ENCODE measurements at regions not wholly inside any gene's neighbourhood (a gene's known extent, or its start where the extent isn't known, plus 50 kb on each side); places are given as distances from the start of the nearest gene placed in this dataset.

GRCh38 chr5:109944461-109944860 lies 254.7 kb downstream of the MAN2A1 start:
- DNase-seq (ENCODE audit: low read depth in 2 of 2, low spot score in 1 of 2) = no peak

DNA sequence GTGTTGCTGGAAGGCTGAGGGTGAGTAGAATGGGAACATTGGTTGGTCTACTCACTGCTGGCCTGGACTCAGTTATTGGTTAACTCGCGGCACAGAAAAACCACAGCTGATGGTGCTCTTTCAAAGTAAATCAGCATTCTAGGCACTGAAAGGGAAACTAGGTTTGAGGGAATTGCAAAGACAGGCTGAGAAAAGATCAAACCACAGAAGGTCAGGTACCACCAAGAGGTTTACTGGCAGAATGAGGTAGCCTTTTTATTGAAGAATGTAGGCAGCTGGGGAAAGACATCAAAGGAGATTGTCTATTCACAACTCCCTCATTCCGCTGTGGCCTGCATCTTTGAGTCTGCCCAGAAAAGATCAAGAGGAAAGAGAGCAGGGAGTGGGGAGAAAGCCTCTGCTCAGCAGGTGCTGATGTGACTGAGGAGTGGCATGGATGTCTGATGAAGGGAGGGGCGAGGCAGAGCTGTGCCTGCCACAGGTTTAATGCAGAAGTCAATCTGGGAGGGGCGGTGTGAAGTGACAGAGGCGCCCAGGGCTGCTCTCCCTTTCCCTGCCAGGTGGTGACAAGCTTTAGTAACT lies 255.5 kb downstream of the MAN2A1 start:
- no peak for DNase-seq (ENCODE audit: low read depth in 2 of 2, low spot score in 1 of 2)

DNA sequence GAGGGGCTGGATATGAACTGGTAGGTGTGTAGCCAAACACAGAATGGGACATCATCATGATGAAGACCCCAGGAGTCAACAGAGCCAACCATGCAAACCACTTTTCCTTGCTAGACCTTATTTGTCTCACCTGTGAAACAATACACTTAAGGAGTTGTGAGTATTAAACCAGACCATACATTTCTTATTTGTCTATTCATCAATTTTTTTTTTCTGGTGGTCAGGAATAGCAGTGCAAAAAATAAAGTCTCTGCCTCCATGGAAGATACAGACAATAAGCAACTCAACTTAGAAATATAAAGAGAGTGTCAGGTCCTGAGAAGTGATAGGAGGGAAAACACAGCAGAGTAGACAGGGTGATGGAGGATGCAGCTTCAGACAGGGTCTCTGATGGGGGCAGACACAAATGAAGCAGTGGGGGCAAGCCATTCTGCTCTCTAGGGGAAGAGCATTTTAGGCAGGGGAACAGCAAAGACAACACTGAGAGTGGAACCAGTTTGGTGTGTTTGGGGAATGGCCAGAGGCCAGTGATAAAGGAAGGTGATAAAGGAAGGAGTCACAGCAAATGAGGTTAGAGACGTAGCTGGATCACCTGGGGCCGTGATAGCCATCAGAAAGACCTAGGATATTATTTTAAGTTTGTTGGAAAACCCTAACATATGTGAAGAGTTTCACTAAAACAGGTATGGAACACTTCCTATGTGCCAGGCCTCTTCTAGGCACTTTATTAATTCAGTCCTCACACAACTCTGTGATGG lies 256.2 kb downstream of the MAN2A1 start:
- no peak for DNase-seq (ENCODE audit: low read depth in 2 of 2, low spot score in 1 of 2)

- DNase-seq (ENCODE audit: low read depth in 2 of 2, low spot score in 1 of 2) = no peak
Measured at GRCh38 chr5:109946610-109947009, 256.9 kb downstream of the MAN2A1 start.

GRCh38 chr5:109947667-109948066 lies 257.9 kb downstream of the MAN2A1 start:
- no peak for DNase-seq (ENCODE audit: low read depth in 2 of 2, low spot score in 1 of 2)

DNA sequence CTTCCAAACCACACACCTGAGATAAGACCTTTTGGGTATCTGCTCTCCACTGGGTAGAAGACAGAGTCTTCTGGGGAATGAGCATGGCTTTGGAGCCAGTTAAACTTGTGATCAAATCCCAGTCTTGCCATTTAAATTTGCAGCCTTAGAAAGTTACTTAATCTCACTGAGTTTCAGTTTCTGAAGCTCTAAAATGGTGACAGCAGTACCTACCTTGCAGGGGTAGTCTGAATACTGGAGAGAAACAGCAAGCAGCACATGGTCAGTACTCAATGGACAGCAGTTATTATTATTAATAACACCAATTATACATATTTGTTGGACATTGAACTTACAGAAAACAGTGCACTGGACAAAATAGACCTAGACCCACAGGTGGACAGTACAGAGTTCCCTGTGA lies 260.9 kb downstream of the MAN2A1 start:
- DNase-seq (ENCODE audit: low read depth in 2 of 2, low spot score in 1 of 2) = no peak

- no peak for DNase-seq (ENCODE audit: low read depth in 2 of 2, low spot score in 1 of 2)
Measured at GRCh38 chr5:109951348-109951747, 261.6 kb downstream of the MAN2A1 start.

GRCh38 chr5:109951758-109952157 lies 262.0 kb downstream of the MAN2A1 start:
- no peak for DNase-seq (ENCODE audit: low read depth in 2 of 2, low spot score in 1 of 2)

DNA sequence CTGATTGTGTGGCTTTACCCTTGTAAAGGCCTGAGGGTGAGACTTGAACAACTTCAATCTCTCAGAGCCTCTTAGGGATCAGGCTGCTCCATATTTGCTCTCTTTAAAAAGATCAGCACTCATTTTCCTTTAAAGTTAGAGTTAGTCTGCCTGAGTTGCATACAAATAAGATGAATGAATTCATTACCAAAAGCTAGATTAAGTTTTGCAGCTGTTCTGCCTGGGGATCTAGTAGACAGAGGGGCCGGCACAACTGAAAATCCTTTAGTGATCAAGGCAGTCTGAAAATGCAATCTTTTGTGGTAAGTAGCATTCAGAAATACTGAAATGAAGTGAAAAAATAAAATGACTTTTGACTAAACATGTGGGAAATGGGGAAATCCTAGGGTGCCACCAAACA lies 264.0 kb downstream of the MAN2A1 start:
- no peak for DNase-seq (ENCODE audit: low read depth in 2 of 2, low spot score in 1 of 2)

DNA sequence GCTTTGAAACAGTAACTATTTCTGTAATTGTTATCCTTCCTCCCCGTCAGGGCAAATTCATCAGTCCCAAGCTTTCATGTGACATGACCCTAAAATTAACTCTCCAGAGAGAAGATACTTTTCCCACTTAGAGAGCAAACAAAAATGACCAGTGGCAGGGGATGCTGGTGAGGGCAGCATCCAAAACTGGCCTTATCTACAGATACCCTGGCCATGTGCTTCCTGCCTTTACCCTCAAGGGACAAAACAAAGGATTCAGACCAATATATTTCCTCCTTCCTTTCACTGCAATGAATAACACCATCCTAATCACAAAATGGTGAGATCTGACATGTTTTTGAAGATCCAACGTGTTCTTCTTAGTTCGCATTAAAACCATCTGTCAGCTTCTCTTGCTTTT lies 267.2 kb downstream of the MAN2A1 start:
- DNase-seq (ENCODE audit: low read depth in 2 of 2, low spot score in 1 of 2) = no peak

GRCh38 chr5:109958082-109958481 lies 268.4 kb downstream of the MAN2A1 start:
- DNase-seq (ENCODE audit: low read depth in 2 of 2, low spot score in 1 of 2) = no peak

GRCh38 chr5:109959652-109960051 lies 269.9 kb downstream of the MAN2A1 start:
- no peak for DNase-seq (ENCODE audit: low read depth in 2 of 2, low spot score in 1 of 2)

- no peak for DNase-seq (ENCODE audit: low read depth in 2 of 2, low spot score in 1 of 2)
Measured at GRCh38 chr5:109961751-109962150, 272.0 kb downstream of the MAN2A1 start.

DNA sequence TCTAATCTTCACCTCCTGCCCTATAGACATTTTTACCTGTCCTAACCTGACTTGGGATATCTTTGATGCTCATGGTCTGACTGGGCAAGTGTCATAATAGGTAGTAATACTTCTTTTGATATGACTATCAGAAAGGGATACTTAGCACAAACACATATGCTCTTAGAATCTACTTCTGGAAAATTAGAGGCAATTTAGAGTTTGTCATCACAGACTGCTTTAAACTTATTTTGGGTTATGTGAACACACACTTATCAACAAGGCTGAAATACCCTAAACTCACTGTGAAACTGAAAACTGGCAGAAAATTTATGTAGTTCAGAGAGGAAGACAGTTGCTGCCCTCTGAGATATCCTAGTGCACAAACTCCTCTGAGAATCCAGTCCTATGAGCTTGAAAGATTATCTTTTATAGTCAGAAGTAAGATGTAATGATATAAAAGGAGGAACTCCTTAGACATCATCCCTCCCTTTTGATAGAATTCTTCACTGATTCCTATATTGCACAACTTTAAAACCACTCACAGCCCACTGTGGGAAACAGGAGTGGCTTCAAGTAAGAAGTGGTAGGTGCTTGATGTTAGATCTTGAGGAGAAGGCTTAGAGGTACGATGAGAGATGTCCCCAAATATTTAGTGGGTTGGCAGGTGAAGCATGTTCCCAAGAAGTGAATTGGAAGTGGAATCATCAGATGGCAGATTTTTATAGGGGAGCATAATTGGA lies 273.3 kb downstream of the MAN2A1 start:
- DNase-seq (ENCODE audit: low read depth in 2 of 2, low spot score in 1 of 2) = no peak

- DNase-seq (ENCODE audit: low read depth in 2 of 2, low spot score in 1 of 2) = no peak
Measured at GRCh38 chr5:109964136-109964535, 274.4 kb downstream of the MAN2A1 start.

DNA sequence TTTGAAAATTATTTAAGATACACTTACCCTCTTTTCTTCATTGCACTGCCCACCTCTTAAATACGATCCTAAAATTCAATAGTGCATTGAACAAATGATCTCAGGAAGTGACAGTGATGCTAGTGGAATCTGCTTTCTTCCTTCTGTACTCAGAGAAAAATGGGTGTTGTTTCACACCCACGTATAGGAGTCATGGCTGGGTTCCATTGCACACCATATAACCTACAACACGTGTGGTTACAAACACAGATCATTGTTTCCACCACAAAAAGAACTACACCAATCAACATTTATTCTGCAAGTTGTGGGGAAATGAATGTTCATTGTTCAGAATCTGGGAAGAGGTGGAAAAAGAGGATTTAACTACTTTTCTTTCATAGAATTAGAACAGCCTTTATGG lies 275.9 kb downstream of the MAN2A1 start:
- DNase-seq (ENCODE audit: low read depth in 2 of 2, low spot score in 1 of 2) = no peak

GRCh38 chr5:109971968-109972367 lies 282.2 kb downstream of the MAN2A1 start:
- no peak for DNase-seq (ENCODE audit: low read depth in 2 of 2, low spot score in 1 of 2)

- no peak for DNase-seq (ENCODE audit: low read depth in 2 of 2, low spot score in 1 of 2)
Measured at GRCh38 chr5:109981979-109982378, 292.3 kb downstream of the MAN2A1 start.

GRCh38 chr5:109982966-109983534 lies 293.3 kb downstream of the MAN2A1 start:
- DNase-seq (ENCODE audit: low read depth in 2 of 2, low spot score in 1 of 2) = no peak

DNA sequence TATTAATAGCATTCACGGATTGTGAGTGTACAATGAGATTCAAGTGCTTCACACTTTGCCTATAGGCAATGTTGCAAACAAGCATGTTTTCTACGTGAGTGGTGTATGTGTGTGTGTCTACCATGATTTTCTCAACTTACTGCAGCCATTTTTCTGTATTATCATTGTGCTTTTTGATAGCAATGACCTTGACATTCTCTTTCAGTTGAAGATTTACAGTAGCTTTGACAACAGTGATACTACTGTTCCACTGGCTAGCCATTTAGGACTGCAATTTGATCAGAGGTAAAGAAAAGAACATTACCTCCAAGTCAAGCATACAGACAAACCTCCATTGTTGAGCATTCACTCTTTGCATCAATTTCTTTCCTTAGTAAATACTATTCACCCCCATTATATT lies 297.0 kb downstream of the MAN2A1 start:
- DNase-seq (ENCODE audit: low read depth in 2 of 2, low spot score in 1 of 2) = no peak

- DNase-seq (ENCODE audit: low read depth in 2 of 2, low spot score in 1 of 2) = no peak
Measured at GRCh38 chr5:109987355-109987754, 297.6 kb downstream of the MAN2A1 start.

GRCh38 chr5:109987970-109988369 lies 298.2 kb downstream of the MAN2A1 start:
- DNase-seq (ENCODE audit: low read depth in 2 of 2, low spot score in 1 of 2) = no peak

Data from stimulated activated CD8-positive, alpha-beta memory T cell treated with anti-CD3 and anti-CD28 coated beads, Interleukin-4, amount 100 ng/mL, for 1 hour (primary cell).